Right lobe of liver (tissue), 4 donors: ENCODE measurements at regions not wholly inside any gene's neighbourhood (a gene's known extent, or its start where the extent isn't known, plus 50 kb on each side); places are given as distances from the start of the nearest gene placed in this dataset.

ENCODE experiments used
- CTCF ChIP-seq, 4 donors: fragments of 200-600 bp in 3 of 4; fragments of 450-650 bp in 1 of 4; IDR thresholded peaks; one replicate each; pipeline versions ENCODE4 v1.5.1 to v1.8.0; 2016 to 2022; ENCODE audit warnings: antibody characterized with exemption in 4 of 4, mild to moderate bottlenecking in 2 of 4
- POLR2A ChIP-seq: fragments of 450-650 bp; IDR thresholded peaks from one replicate; pipeline ENCODE4 v1.6.1; 2017; ENCODE audit warnings: antibody characterized with exemption, mild to moderate bottlenecking
- donor health status: DM: no; HTN: no; CAD: no.
- donor health status: DM: no; HTN: no; CAD: no.
- donor health status: DM: no; HTN: yes; CAD: no.

- TF ChIP-seq CTCF (IDR thresholded peaks at IDR 0.05) (no peak), POLR2A (no peak)
Measured at GRCh38 chr3:70729845-70730244, 417.4 kb upstream of the MDFIC2 start.
